H1 (cell line): ENCODE measurements at regions not wholly inside any gene's neighbourhood (a gene's known extent, or its start where the extent isn't known, plus 50 kb on each side); places are given as distances from the start of the nearest gene placed in this dataset.
A peak's percentile ranks its signal among the peaks of the same experiment; 100 is the strongest.

Source experiments
- CTCF ChIA-PET: fragments of 300-600 bp; sonication (Branson Sonifier 250); formaldehyde crosslinking; loops from one replicate; lab custom pipeline; 2021; ENCODE audit not compliant: partially characterized antibody; lab: Charles Lee
- POLR2A ChIA-PET: fragments of 300-600 bp; sonication (Branson Sonifier 250); formaldehyde crosslinking; loops from one replicate; lab custom pipeline; 2021; ENCODE audit warnings: inconsistent platforms; ENCODE audit not compliant: partially characterized antibody; lab: Charles Lee
- DNase-seq, 2 experiments: peaks; one replicate each; pipeline versions ENCODE4 v3.0.0 to v3.0.0-alpha.2; 2010 to 2022; ENCODE audit warnings: low spot score in 2 of 2, low read depth in 1 of 2, mixed read lengths in 1 of 2
- FAIRE-seq: peaks from 2 replicates; lab custom pipeline; 2011; peaks lifted over from hg19 to GRCh38; lab: Jason Lieb, UNC
- H2AFZ ChIP-seq: 2 replicates; pipeline ENCODE4 v1.8.1; 2012; ENCODE audit warnings: low read length, inconsistent platforms
- H2AK5ac ChIP-seq: 2 replicates; pipeline ENCODE4 v1.6.1; 2013; ENCODE audit warnings: low read depth, low read length
- H2BK120ac ChIP-seq: replicated peaks from 2 replicates; pipeline ENCODE3; 2013; ENCODE audit warnings: low read depth, low read length, inconsistent platforms
- H2BK12ac ChIP-seq: 2 replicates; pipeline ENCODE4 v1.6.1; 2013; ENCODE audit warnings: low read depth, low read length
- H2BK15ac ChIP-seq: 2 replicates; pipeline ENCODE4 v1.6.1; 2013; ENCODE audit warnings: low read length
- H2BK20ac ChIP-seq: 2 replicates; pipeline ENCODE4 v1.6.1; 2013; ENCODE audit warnings: low read length
- H2BK5ac ChIP-seq: 2 replicates; pipeline ENCODE4 v1.6.1; 2013; ENCODE audit warnings: low read depth, low read length
- H3K14ac ChIP-seq: 2 replicates; pipeline ENCODE4 v1.6.1; 2013; ENCODE audit warnings: inconsistent platforms; ENCODE audit not compliant: insufficient read length
- H3K18ac ChIP-seq: 2 replicates; pipeline ENCODE4 v1.6.1; 2013; ENCODE audit warnings: low read length; ENCODE audit errors: extremely low read depth
- H3K23ac ChIP-seq: 2 replicates; pipeline ENCODE4 v1.6.1; 2013; ENCODE audit warnings: inconsistent platforms; ENCODE audit not compliant: insufficient read length
- H3K23me2 ChIP-seq: 2 replicates; pipeline ENCODE4 v1.6.1; 2013; ENCODE audit warnings: low read depth, low read length
- H3K27ac ChIP-seq: 2 replicates; pipeline ENCODE4 v1.6.1; 2011; ENCODE audit warnings: low read depth, low read length, inconsistent platforms
- H3K27me3 ChIP-seq, 4 experiments: replicated peaks in 1 of 4; 1 replicate in 1 of 4; 2 replicates in 3 of 4; pipeline versions ENCODE4 v1.6.1 to v1.8.1; 2011 to 2013; ENCODE audit warnings: low read length in 3 of 4, mild to moderate bottlenecking in 3 of 4, inconsistent platforms in 2 of 4, mixed read lengths in 2 of 4, moderate library complexity in 1 of 4; ENCODE audit not compliant: control insufficient read depth in 3 of 4, insufficient read depth in 3 of 4; ENCODE audit errors: extremely low read depth in 1 of 4
- H3K36me3 ChIP-seq, 4 experiments: 2 replicates each; pipeline versions ENCODE4 v1.6.1 to v1.8.1; 2011 to 2013; ENCODE audit warnings: mild to moderate bottlenecking in 4 of 4, low read length in 3 of 4, moderate library complexity in 2 of 4, control low read depth in 1 of 4, inconsistent platforms in 1 of 4; ENCODE audit not compliant: insufficient read depth in 4 of 4, control insufficient read depth in 2 of 4
- H3K4ac ChIP-seq: replicated peaks from 2 replicates; pipeline ENCODE3; 2013; ENCODE audit warnings: low read length, low read depth, mixed read lengths, inconsistent platforms; ENCODE audit not compliant: insufficient read length
- H3K4me1 ChIP-seq, 4 experiments: replicated peaks in 1 of 4; 1 replicate in 1 of 4; 2 replicates in 3 of 4; pipeline versions ENCODE4 v1.6.1 to v1.8.1; 2011 to 2013; ENCODE audit warnings: low read length in 3 of 4, inconsistent platforms in 2 of 4, mixed read lengths in 1 of 4; ENCODE audit not compliant: insufficient read depth in 4 of 4, control insufficient read depth in 3 of 4
- H3K4me2 ChIP-seq, 2 experiments: 2 replicates each; pipeline versions ENCODE4 v1.6.1 to v1.8.1; 2011 to 2013; ENCODE audit warnings: low read depth in 2 of 2, low read length in 2 of 2, control low read depth in 1 of 2, inconsistent platforms in 1 of 2, mild to moderate bottlenecking in 1 of 2; ENCODE audit not compliant: insufficient read depth in 1 of 2
- H3K4me3 ChIP-seq, 4 experiments: fragments of 200-600, 300-600 bp in 1 of 4; sonication (generic), shearing (Covaris generic), sonication (Bioruptor Twin) in 1 of 4; 2 replicates each; pipeline versions ENCODE4 v1.5.1 to v1.8.1; 2011 to 2016; ENCODE audit warnings: low read length in 4 of 4, low read depth in 3 of 4, control low read depth in 2 of 4, inconsistent platforms in 2 of 4, mild to moderate bottlenecking in 2 of 4, mixed read lengths in 1 of 4, moderate library complexity in 1 of 4; ENCODE audit not compliant: insufficient read depth in 2 of 4; ENCODE audit errors: extremely low read depth in 1 of 4
- H3K56ac ChIP-seq: replicated peaks from 2 replicates; pipeline ENCODE3; 2013; ENCODE audit warnings: low read depth, mild to moderate bottlenecking, mixed read lengths, low read length, inconsistent platforms; ENCODE audit not compliant: insufficient read length
- H3K79me1 ChIP-seq: 2 replicates; pipeline ENCODE4 v1.6.1; 2013; ENCODE audit warnings: low read depth, low read length, control low read depth
- H3K79me2 ChIP-seq, 2 experiments: 2 replicates each; pipeline versions ENCODE4 v1.6.1 to v1.8.1; 2012 to 2013; ENCODE audit warnings: low read length in 2 of 2, mild to moderate bottlenecking in 2 of 2, inconsistent platforms in 1 of 2; ENCODE audit not compliant: insufficient read depth in 2 of 2, control insufficient read depth in 1 of 2
- H3K9ac ChIP-seq, 4 experiments: replicated peaks in 1 of 4; 1 replicate in 1 of 4; 2 replicates in 3 of 4; pipeline versions ENCODE4 v1.6.1 to v1.8.1; 2011 to 2013; ENCODE audit warnings: low read depth in 3 of 4, low read length in 3 of 4, control low read depth in 2 of 4, mild to moderate bottlenecking in 2 of 4, moderate library complexity in 2 of 4, inconsistent platforms in 1 of 4; ENCODE audit errors: extremely low read depth in 1 of 4
- H3K9me3 ChIP-seq, 2 experiments: 2 replicates each; pipeline versions ENCODE4 v1.6.1 to v1.8.1; 2012 to 2013; ENCODE audit warnings: mild to moderate bottlenecking in 2 of 2, moderate library complexity in 2 of 2, control low read depth in 1 of 2, inconsistent platforms in 1 of 2, low read depth in 1 of 2, low read length in 1 of 2, mixed read lengths in 1 of 2; ENCODE audit not compliant: insufficient read depth in 2 of 2
- H4K20me1 ChIP-seq, 2 experiments: replicated peaks in 1 of 2; 2 replicates each; pipeline versions ENCODE3 to v1.8.1; 2011 to 2013; ENCODE audit warnings: inconsistent platforms in 2 of 2, low read length in 2 of 2, mild to moderate bottlenecking in 1 of 2; ENCODE audit not compliant: insufficient read depth in 2 of 2, control insufficient read depth in 1 of 2
- H4K5ac ChIP-seq: 2 replicates; pipeline ENCODE4 v1.6.1; 2013; ENCODE audit warnings: low read length, low read depth, mixed read lengths, inconsistent platforms; ENCODE audit not compliant: insufficient read length
- H4K8ac ChIP-seq: 2 replicates; pipeline ENCODE4 v1.8.0; 2013; ENCODE audit warnings: mild to moderate bottlenecking, moderate library complexity, low read length, inconsistent platforms; ENCODE audit not compliant: insufficient read depth; ENCODE audit errors: extremely low read depth
- H4K91ac ChIP-seq: replicated peaks from 2 replicates; pipeline ENCODE3; 2013; ENCODE audit warnings: low read length, mixed read lengths, inconsistent platforms; ENCODE audit not compliant: insufficient read length
- CBX8 ChIP-seq: fragments of 300-800, 300-1000 bp; sonication (generic); IDR thresholded peaks from 2 replicates; pipeline ENCODE4 v1.7.1; 2016; ENCODE audit warnings: low read depth, low read length, borderline replicate concordance
- CHD2 ChIP-seq: IDR thresholded peaks from 2 replicates; pipeline ENCODE4 v1.6.1; 2012; ENCODE audit warnings: low read length, improper control_type of control experiment
- KDM5A ChIP-seq: fragments of 200-600 bp; IDR thresholded peaks from 2 replicates; pipeline ENCODE4 v1.7.1; 2012; ENCODE audit warnings: mild to moderate bottlenecking, low read length, inconsistent platforms, mixed read lengths
- RFX5 ChIP-seq: IDR thresholded peaks from 2 replicates; pipeline ENCODE4 v1.6.1; 2011; ENCODE audit warnings: low read depth, low read length, improper control_type of control experiment, borderline replicate concordance
- SIX5 ChIP-seq: IDR thresholded peaks from 2 replicates; pipeline ENCODE4 v1.6.1; 2011; ENCODE audit warnings: mild to moderate bottlenecking, low read depth, low read length
- WGBS, 2 experiments: shearing (Covaris generic) in 1 of 2; methylation state at CpG; one replicate each; pipeline versions ENCODE4 v1.1.6 to v1.1.7; 2013 to 2015; ENCODE audit warnings: low lambda C conversion rate in 2 of 2, mixed read lengths in 2 of 2, inconsistent platforms in 1 of 2, low coverage in 1 of 2, missing lambda C conversion rate in 1 of 2; ENCODE audit not compliant: insufficient replicate concordance in 2 of 2, insufficient coverage in 1 of 2, insufficient read length in 1 of 2; ENCODE audit errors: extremely low coverage in 1 of 2, missing lambda C conversion rate in 1 of 2; 5-methylcytosine and 5-hydroxymethylcytosine counted together

- Histone ChIP-seq H2AK5ac (no peak overlapping the region), H3K36me3 (no peaks in the 10 kb centered on the region; a peak in 1 of 8 replicates), H4K20me1 (no peaks in the 10 kb centered on the region), H2BK15ac (no peak overlapping the region), H3K18ac (no peak overlapping the region), H2BK120ac (peak overlapping the region; percentile 65), H3K79me1 (no peaks in the 10 kb centered on the region), H2BK5ac (no peak overlapping the region), H3K56ac (no peak overlapping the region), H3K79me2 (no peaks in the 10 kb centered on the region), H3K23me2 (no peaks in the 10 kb centered on the region), H4K5ac (no peak overlapping the region), H3K23ac (no peak overlapping the region), H3K4me2 (peak overlapping the region; percentile 15 to 34; a peak in 2 of 4 replicates), H3K27me3 (no peaks in the 10 kb centered on the region), H3K14ac (no peak overlapping the region), H3K4me3 (no peak overlapping the region), H3K9ac (no peak overlapping the region), H3K4ac (no peak overlapping the region), H3K4me1 (peaks cover 2 to 14% (median 8%) of the 10 kb centered on the region in 4 experiments), H3K27ac (no peak overlapping the region), H3K9me3 (no peaks in the 10 kb centered on the region), H2BK20ac (no peak overlapping the region), H2BK12ac (peak overlapping the region; percentile 60; the same call in 1 of the 2 replicates), H2AFZ (peak overlapping the region; percentile 42; the same call in 1 of the 2 replicates), H4K8ac (no peak overlapping the region; the same call in 1 of the 2 replicates), H4K91ac (peak overlapping the region; percentile 56)
- TF ChIP-seq CHD2 (no peak), SIX5 (no peak), RFX5 (no peak), KDM5A (no peak), CBX8 (no peak)
- POLR2A ChIA-PET: no interaction called here
- FAIRE-seq (no peak), DNase-seq (peak; percentile 5 to 54)
- CTCF ChIA-PET: interaction anchor here (0.8 to 2.1 kb wide), 5 partner anchors 23 to 512 kb away, joined by 3 to 8 read pairs (median 3); no protein-coding TSS in a partner anchor
- 48% methylated on average over 17 of the region's 17 CpGs; no CpG with 5 or more reads in 1 of the 2 experiments for WGBS, 2 experiments
These were observed 292.5 kb downstream of the UQCRFS1 start for GRCh38 chr19:28920269-28921066.
